OCI-LY1 (cell line): ENCODE measurements at regions not wholly inside any gene's neighbourhood (a gene's known extent, or its start where the extent isn't known, plus 50 kb on each side); places are given as distances from the start of the nearest gene placed in this dataset.
A peak's percentile ranks its signal among the peaks of the same experiment; 100 is the strongest.
"Not testable (repeated sequence)": the region's sequence is repeated elsewhere in the genome, so short reads cannot be mapped to it uniquely, and the experiment has no call there.

Experiments
- H2AFZ ChIP-seq: fragments of 200-600 bp; sonication (generic), shearing (Covaris generic); 2 replicates; pipeline ENCODE4 v1.6.0; 2014; ENCODE audit warnings: antibody characterized with exemption, mild to moderate bottlenecking, low read length
- H3F3A ChIP-seq: fragments of 200-600 bp; sonication (generic), shearing (Covaris generic); 2 replicates; pipeline ENCODE4 v1.6.0; 2014; ENCODE audit warnings: mild to moderate bottlenecking, antibody characterized with exemption, low read length, moderate library complexity; ENCODE audit not compliant: insufficient read depth
- H3K27ac ChIP-seq: fragments of 200-600 bp; sonication (generic); 2 replicates; pipeline ENCODE4 v1.5.1; 2014; ENCODE audit warnings: low read length, mixed run types, mild to moderate bottlenecking, low read depth; ENCODE audit not compliant: poor library complexity, severe bottlenecking
- H3K27me3 ChIP-seq: fragments of 200-600 bp; sonication (generic); 2 replicates; pipeline ENCODE4 v1.6.0; 2014; ENCODE audit warnings: antibody characterized with exemption, mild to moderate bottlenecking, low read length, moderate library complexity; ENCODE audit not compliant: insufficient read depth
- H3K36me3 ChIP-seq: fragments of 200-600 bp; sonication (generic); 2 replicates; pipeline ENCODE4 v1.6.1; 2014; ENCODE audit warnings: mild to moderate bottlenecking, antibody characterized with exemption, low read length, moderate library complexity, mixed read lengths; ENCODE audit not compliant: insufficient read depth
- H3K4me1 ChIP-seq: fragments of 200-600 bp; sonication (generic); 2 replicates; pipeline ENCODE4 v1.5.1; 2014; ENCODE audit warnings: mild to moderate bottlenecking, low read length, moderate library complexity; ENCODE audit not compliant: insufficient read depth, severe bottlenecking
- H3K4me2 ChIP-seq: fragments of 200-600 bp; sonication (generic), shearing (Covaris generic); 2 replicates; pipeline ENCODE4 v1.6.1; 2014; ENCODE audit warnings: low read length
- H3K4me3 ChIP-seq: fragments of 200-600 bp; sonication (generic); 2 replicates; pipeline ENCODE4 v1.5.1; 2014; ENCODE audit warnings: low read length, low read depth, mild to moderate bottlenecking, mixed read lengths; ENCODE audit not compliant: poor library complexity, severe bottlenecking
- H3K79me2 ChIP-seq: fragments of 200-600 bp; shearing (Covaris generic); 2 replicates; pipeline ENCODE4 v1.6.1; 2016; ENCODE audit warnings: mixed run types, low read length, mixed read lengths; ENCODE audit not compliant: insufficient read depth
- H3K9ac ChIP-seq: fragments of 200-600 bp; sonication (generic), shearing (Covaris generic); 2 replicates; pipeline ENCODE4 v1.6.1; 2014; ENCODE audit warnings: mild to moderate bottlenecking, low read length, mixed read lengths
- H3K9me2 ChIP-seq: fragments of 200-600 bp; sonication (generic), shearing (Covaris generic); 2 replicates; pipeline ENCODE4 v1.6.1; 2014; ENCODE audit warnings: low read depth, mild to moderate bottlenecking, low read length, mixed read lengths
- H3K9me3 ChIP-seq: fragments of 200-600 bp; shearing (Covaris generic); 2 replicates; pipeline ENCODE4 v1.6.1; 2014; ENCODE audit warnings: low read length, mixed read lengths
- H4K20me1 ChIP-seq: fragments of 200-600 bp; sonication (generic), shearing (Covaris generic); 2 replicates; pipeline ENCODE4 v1.6.0; 2016; ENCODE audit warnings: mild to moderate bottlenecking, low read length; ENCODE audit not compliant: insufficient read depth
- EZH2 ChIP-seq: fragments of 200-600 bp; sonication (generic), shearing (Covaris generic); IDR thresholded peaks from 2 replicates; pipeline ENCODE4 v1.8.0; 2017; ENCODE audit warnings: borderline replicate concordance, mixed run types, mild to moderate bottlenecking, antibody characterized with exemption, low read length, moderate library complexity, mixed read lengths
- TF ChIP-seq, protein P1 (sequence below): fragments of 200-600 bp; sonication (generic), shearing (Covaris generic); IDR thresholded peaks from 2 replicates; pipeline ENCODE4 v1.5.1; 2017; ENCODE audit warnings: mild to moderate bottlenecking, antibody characterized with exemption, low read length, moderate library complexity, mixed read lengths

DNA sequence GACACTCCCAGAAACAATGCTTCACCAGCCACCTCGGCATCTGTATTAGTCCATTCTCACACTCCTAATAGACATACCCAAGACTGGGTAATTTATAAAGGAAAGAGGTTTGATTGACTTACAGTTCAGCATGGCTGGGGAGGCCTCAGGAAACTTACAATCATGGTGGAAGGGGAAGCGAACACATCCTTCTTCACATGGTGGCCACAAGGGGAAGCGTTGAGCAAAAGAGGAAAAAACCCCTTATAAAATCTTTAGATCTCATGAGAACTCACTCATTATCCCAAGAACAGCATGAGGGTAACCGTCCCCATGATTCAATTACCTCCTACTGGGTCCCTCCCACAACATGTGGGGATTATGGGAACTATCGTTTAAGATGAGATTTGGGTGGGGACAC lies 140.9 kb downstream of the LIG4 start:
- not testable (repeated sequence) for H3K9me3 ChIP-seq, H3K79me2 ChIP-seq, H3K27ac ChIP-seq, H3K27me3 ChIP-seq, H2AFZ ChIP-seq, H3K9ac ChIP-seq, H3K4me2 ChIP-seq, H4K20me1 ChIP-seq, H3F3A ChIP-seq, H3K36me3 ChIP-seq, H3K4me3 ChIP-seq, H3K9me2 ChIP-seq, H3K4me1 ChIP-seq
- TF ChIP-seq, protein P1, sequence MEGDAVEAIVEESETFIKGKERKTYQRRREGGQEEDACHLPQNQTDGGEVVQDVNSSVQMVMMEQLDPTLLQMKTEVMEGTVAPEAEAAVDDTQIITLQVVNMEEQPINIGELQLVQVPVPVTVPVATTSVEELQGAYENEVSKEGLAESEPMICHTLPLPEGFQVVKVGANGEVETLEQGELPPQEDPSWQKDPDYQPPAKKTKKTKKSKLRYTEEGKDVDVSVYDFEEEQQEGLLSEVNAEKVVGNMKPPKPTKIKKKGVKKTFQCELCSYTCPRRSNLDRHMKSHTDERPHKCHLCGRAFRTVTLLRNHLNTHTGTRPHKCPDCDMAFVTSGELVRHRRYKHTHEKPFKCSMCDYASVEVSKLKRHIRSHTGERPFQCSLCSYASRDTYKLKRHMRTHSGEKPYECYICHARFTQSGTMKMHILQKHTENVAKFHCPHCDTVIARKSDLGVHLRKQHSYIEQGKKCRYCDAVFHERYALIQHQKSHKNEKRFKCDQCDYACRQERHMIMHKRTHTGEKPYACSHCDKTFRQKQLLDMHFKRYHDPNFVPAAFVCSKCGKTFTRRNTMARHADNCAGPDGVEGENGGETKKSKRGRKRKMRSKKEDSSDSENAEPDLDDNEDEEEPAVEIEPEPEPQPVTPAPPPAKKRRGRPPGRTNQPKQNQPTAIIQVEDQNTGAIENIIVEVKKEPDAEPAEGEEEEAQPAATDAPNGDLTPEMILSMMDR = peak; percentile 16; the same call in 1 of the 2 replicates

DNA sequence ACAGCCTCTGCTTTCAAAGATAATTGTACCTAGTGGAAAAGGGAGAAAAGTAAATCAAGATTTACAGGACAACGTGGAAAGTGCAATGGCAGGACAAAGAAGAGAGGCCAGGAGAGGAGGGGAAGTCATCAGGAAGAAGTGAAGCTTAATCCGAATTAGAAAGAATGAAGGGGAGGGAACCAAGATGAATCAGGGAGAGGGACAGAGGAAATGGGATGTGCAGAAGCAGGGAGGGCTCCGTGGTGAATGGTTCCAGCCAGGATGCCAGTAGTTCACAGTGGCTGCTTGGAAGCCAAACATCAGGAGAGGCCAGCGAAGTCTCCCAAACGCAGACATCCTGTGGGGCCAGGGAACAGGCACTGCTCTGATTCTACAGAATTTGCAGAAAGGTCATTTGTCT lies 144.4 kb downstream of the LIG4 start:
- Histone ChIP-seq H3K36me3 (no peaks in the 10 kb centered on the region), H3K27ac (no peak overlapping the region), H2AFZ (no peak overlapping the region), H4K20me1 (no peaks in the 10 kb centered on the region), H3K4me3 (no peak overlapping the region), H3K79me2 (no peaks in the 10 kb centered on the region), H3K4me2 (no peak overlapping the region), H3K9me3 (peaks cover 10% of the 10 kb centered on the region), H3F3A (no peaks in the 10 kb centered on the region), H3K27me3 (no peaks in the 10 kb centered on the region), H3K9me2 (no peaks in the 10 kb centered on the region; the same call in 1 of the 2 replicates), H3K9ac (no peak overlapping the region), H3K4me1 (no peaks in the 10 kb centered on the region)
- no peak for TF ChIP-seq EZH2
- TF ChIP-seq, protein P1 = no peak

GRCh38 chr13:108070491-108070890 lies 144.8 kb downstream of the LIG4 start:
- H2AFZ ChIP-seq = no peak overlapping the region
- no peaks in the 10 kb centered on the region for H3F3A ChIP-seq
- H3K9me2 ChIP-seq = no peaks in the 10 kb centered on the region; the same call in 1 of the 2 replicates
- H3K36me3 ChIP-seq = no peaks in the 10 kb centered on the region
- no peak overlapping the region for H3K27ac ChIP-seq
- no peaks in the 10 kb centered on the region for H3K79me2 ChIP-seq
- peaks cover 10% of the 10 kb centered on the region for H3K9me3 ChIP-seq
- H3K4me1 ChIP-seq = no peaks in the 10 kb centered on the region
- H3K4me3 ChIP-seq = no peak overlapping the region
- H3K9ac ChIP-seq = no peak overlapping the region
- no peaks in the 10 kb centered on the region for H3K27me3 ChIP-seq
- no peak overlapping the region for H3K4me2 ChIP-seq
- TF ChIP-seq, protein P1 = no peak
- no peak for TF ChIP-seq EZH2
- H4K20me1 ChIP-seq = no peaks in the 10 kb centered on the region
